CD8-positive, alpha-beta memory T cell (primary cell): ENCODE measurements at regions not wholly inside any gene's neighbourhood (a gene's known extent, or its start where the extent isn't known, plus 50 kb on each side); places are given as distances from the start of the nearest gene placed in this dataset.

Source experiments
- CTCF ChIA-PET: fragments of 350-600 bp; sonication (Branson Sonifier 250); formaldehyde crosslinking; loops from one replicate; lab custom pipeline; 2021; ENCODE audit warnings: antibody characterized with exemption; lab: Charles Lee
- POLR2A ChIA-PET: fragments of 350-600 bp; sonication (Branson Sonifier 250); formaldehyde crosslinking; loops from one replicate; lab custom pipeline; 2021; ENCODE audit warnings: antibody characterized with exemption; lab: Charles Lee
- DNase-seq, 5 donors: peaks; one replicate each; pipeline versions ENCODE4 v3.0.0 to v3.0.0-alpha.2; 2020 to 2022; ENCODE audit warnings: mixed read lengths in 1 of 5
- H3K27ac ChIP-seq: one replicate; pipeline ENCODE4 v1.7.0; 2013; ENCODE audit warnings: low read depth, mild to moderate bottlenecking, low read length, moderate library complexity
- H3K27me3 ChIP-seq: 2 replicates; pipeline ENCODE4 v1.7.0; 2013; ENCODE audit warnings: low read length, mild to moderate bottlenecking; ENCODE audit not compliant: insufficient read depth, poor library complexity, severe bottlenecking
- H3K36me3 ChIP-seq: 2 replicates; pipeline ENCODE4 v1.7.0; 2013; ENCODE audit warnings: mild to moderate bottlenecking, low read length, moderate library complexity; ENCODE audit not compliant: insufficient read depth
- H3K4me1 ChIP-seq: 2 replicates; pipeline ENCODE4 v1.7.0; 2013; ENCODE audit warnings: mild to moderate bottlenecking, low read length, moderate library complexity; ENCODE audit not compliant: insufficient read depth
- H3K4me3 ChIP-seq: 2 replicates; pipeline ENCODE4 v1.7.0; 2013; ENCODE audit warnings: mild to moderate bottlenecking, low read length
- H3K9me3 ChIP-seq: 2 replicates; pipeline ENCODE4 v1.7.0; 2013; ENCODE audit warnings: mild to moderate bottlenecking, low read length
- H3K27ac Mint-ChIP-seq, 8 donors: one replicate each; pipeline ENCODE4 v1.8.0; 2020 to 2021; ENCODE audit warnings: mixed read lengths in 8 of 8, mild to moderate bottlenecking in 6 of 8, inconsistent platforms in 3 of 8, moderate library complexity in 3 of 8
- H3K27me3 Mint-ChIP-seq, 2 donors: one replicate each; pipeline ENCODE4 v1.8.0; 2020 to 2021; ENCODE audit warnings: mixed read lengths in 2 of 2, mild to moderate bottlenecking in 1 of 2, moderate library complexity in 1 of 2
- H3K36me3 Mint-ChIP-seq, 3 donors: one replicate each; pipeline ENCODE4 v1.8.0; 2020 to 2021; ENCODE audit warnings: mixed read lengths in 3 of 3, inconsistent platforms in 1 of 3, mild to moderate bottlenecking in 1 of 3
- H3K4me1 Mint-ChIP-seq, 3 donors: one replicate each; pipeline ENCODE4 v1.8.0; 2020 to 2021; ENCODE audit warnings: mixed read lengths in 3 of 3, inconsistent platforms in 1 of 3, mild to moderate bottlenecking in 1 of 3
- H3K4me3 Mint-ChIP-seq, 7 donors: one replicate each; pipeline ENCODE4 v1.8.0; 2020 to 2021; ENCODE audit warnings: mixed read lengths in 7 of 7, mild to moderate bottlenecking in 6 of 7, moderate library complexity in 4 of 7, inconsistent platforms in 2 of 7
- H3K9me3 Mint-ChIP-seq, 5 donors: one replicate each; pipeline ENCODE4 v1.8.0; 2020 to 2022; ENCODE audit warnings: mixed read lengths in 5 of 5, mild to moderate bottlenecking in 3 of 5, moderate library complexity in 2 of 5, inconsistent platforms in 1 of 5

GRCh38 chr21:27450216-27450615 is 483.3 kb upstream of the ADAMTS5 start:
- ChIA-PET CTCF (no interaction called here), POLR2A (no interaction called here)
- H3K27ac ChIP-seq, result no peak overlapping the region
- peaks cover 0 to 9% (median 2%) of the 10 kb centered on the region in 5 donors for H3K9me3 Mint-ChIP-seq
- H3K27me3 ChIP-seq, result no peaks in the 10 kb centered on the region
- no peak for DNase-seq
- no peaks in the 10 kb centered on the region for H3K4me1 ChIP-seq
- no peak overlapping the region for H3K4me3 ChIP-seq
- no peak overlapping the region for H3K4me3 Mint-ChIP-seq
- no peaks in the 10 kb centered on the region for H3K9me3 ChIP-seq
- no peaks in the 10 kb centered on the region for H3K36me3 ChIP-seq
- H3K4me1 Mint-ChIP-seq, result no peaks in the 10 kb centered on the region
- H3K27ac Mint-ChIP-seq, result no peak overlapping the region
- no peaks in the 10 kb centered on the region for H3K36me3 Mint-ChIP-seq
- H3K27me3 Mint-ChIP-seq, result peaks cover 0 to 1% of the 10 kb centered on the region in 2 donors

GRCh38 chr21:27448960-27449359 is 482.1 kb upstream of the ADAMTS5 start:
- Mint-ChIP-seq H3K4me1 (no peaks in the 10 kb centered on the region), H3K4me3 (no peak overlapping the region), H3K9me3 (peaks cover 0 to 13% (median 2%) of the 10 kb centered on the region in 5 donors), H3K27me3 (peaks cover 0 to 1% of the 10 kb centered on the region in 2 donors), H3K27ac (no peak overlapping the region), H3K36me3 (no peaks in the 10 kb centered on the region)
- DNase-seq, result no peak
- Histone ChIP-seq H3K4me3 (no peak overlapping the region), H3K4me1 (no peaks in the 10 kb centered on the region), H3K36me3 (no peaks in the 10 kb centered on the region), H3K27ac (no peak overlapping the region), H3K27me3 (no peaks in the 10 kb centered on the region), H3K9me3 (no peaks in the 10 kb centered on the region)
- CTCF ChIA-PET, result interaction anchor here (1.3 kb wide), 1 partner anchor 19 kb away, joined by 3 read pairs; no protein-coding TSS in a partner anchor
- POLR2A ChIA-PET, result no interaction called here

GRCh38 chr21:27447843-27448242 is 481.0 kb upstream of the ADAMTS5 start:
- Histone ChIP-seq H3K27ac (no peak overlapping the region), H3K4me1 (no peaks in the 10 kb centered on the region), H3K9me3 (no peaks in the 10 kb centered on the region), H3K27me3 (no peaks in the 10 kb centered on the region), H3K36me3 (no peaks in the 10 kb centered on the region), H3K4me3 (no peak overlapping the region)
- Mint-ChIP-seq H3K4me3 (no peak overlapping the region), H3K36me3 (peaks cover 0 to 1% (median 0%) of the 10 kb centered on the region in 3 donors), H3K27me3 (peaks cover 0 to 1% of the 10 kb centered on the region in 2 donors), H3K4me1 (no peaks in the 10 kb centered on the region), H3K27ac (no peak overlapping the region), H3K9me3 (peaks cover 0 to 8% (median 5%) of the 10 kb centered on the region in 5 donors)
- ChIA-PET CTCF (interaction anchor here (1.3 kb wide), 1 partner anchor 17 kb away, joined by 3 read pairs; no protein-coding TSS in a partner anchor), POLR2A (no interaction called here)
- no peak for DNase-seq

GRCh38 chr21:27429710-27430341 is 462.9 kb upstream of the ADAMTS5 start:
- Histone ChIP-seq H3K27ac (no peak overlapping the region), H3K27me3 (no peaks in the 10 kb centered on the region), H3K4me3 (no peak overlapping the region), H3K4me1 (no peaks in the 10 kb centered on the region), H3K9me3 (no peaks in the 10 kb centered on the region), H3K36me3 (no peaks in the 10 kb centered on the region)
- Mint-ChIP-seq H3K36me3 (no peaks in the 10 kb centered on the region), H3K27ac (no peak overlapping the region), H3K4me3 (no peak overlapping the region), H3K4me1 (no peaks in the 10 kb centered on the region), H3K9me3 (peaks cover 4 to 32% (median 8%) of the 10 kb centered on the region in 5 donors), H3K27me3 (no peaks in the 10 kb centered on the region)
- POLR2A ChIA-PET, result no interaction called here
- DNase-seq, result no peak
- CTCF ChIA-PET, result interaction anchor here (1.1 kb wide), 1 partner anchor 19 kb away, joined by 3 read pairs; no protein-coding TSS in a partner anchor

GRCh38 chr21:27426196-27426595 is 459.3 kb upstream of the ADAMTS5 start:
- no peaks in the 10 kb centered on the region for H3K27me3 Mint-ChIP-seq
- H3K27ac Mint-ChIP-seq, result no peak overlapping the region
- no peak overlapping the region for H3K4me3 Mint-ChIP-seq
- no peaks in the 10 kb centered on the region for H3K36me3 ChIP-seq
- no peaks in the 10 kb centered on the region for H3K27me3 ChIP-seq
- POLR2A ChIA-PET, result no interaction called here
- no peaks in the 10 kb centered on the region for H3K9me3 ChIP-seq
- H3K4me3 ChIP-seq, result no peak overlapping the region
- peaks cover 2 to 31% (median 7%) of the 10 kb centered on the region in 5 donors for H3K9me3 Mint-ChIP-seq
- CTCF ChIA-PET, result no interaction called here
- H3K36me3 Mint-ChIP-seq, result no peaks in the 10 kb centered on the region
- H3K27ac ChIP-seq, result no peak overlapping the region
- no peaks in the 10 kb centered on the region for H3K4me1 ChIP-seq
- no peaks in the 10 kb centered on the region for H3K4me1 Mint-ChIP-seq
- DNase-seq, result no peak

- no peaks in the 10 kb centered on the region for H3K4me1 ChIP-seq
- CTCF ChIA-PET, result no interaction called here
- POLR2A ChIA-PET, result no interaction called here
- Mint-ChIP-seq H3K27ac (no peak overlapping the region), H3K36me3 (no peaks in the 10 kb centered on the region), H3K27me3 (no peaks in the 10 kb centered on the region), H3K4me1 (no peaks in the 10 kb centered on the region), H3K4me3 (no peak overlapping the region), H3K9me3 (peaks cover 0 to 25% (median 3%) of the 10 kb centered on the region in 5 donors)
- H3K27me3 ChIP-seq, result no peaks in the 10 kb centered on the region
- DNase-seq, result no peak
- no peaks in the 10 kb centered on the region for H3K36me3 ChIP-seq
- H3K4me3 ChIP-seq, result no peak overlapping the region
- H3K9me3 ChIP-seq, result no peaks in the 10 kb centered on the region
- H3K27ac ChIP-seq, result no peak overlapping the region
Measured at GRCh38 chr21:27425574-27425973, 458.7 kb upstream of the ADAMTS5 start.

GRCh38 chr21:27425172-27425571 is 458.3 kb upstream of the ADAMTS5 start:
- Histone ChIP-seq H3K4me3 (no peak overlapping the region), H3K27me3 (no peaks in the 10 kb centered on the region), H3K9me3 (no peaks in the 10 kb centered on the region), H3K4me1 (no peaks in the 10 kb centered on the region), H3K27ac (no peak overlapping the region), H3K36me3 (no peaks in the 10 kb centered on the region)
- POLR2A ChIA-PET, result no interaction called here
- Mint-ChIP-seq H3K27ac (no peak overlapping the region), H3K9me3 (peaks cover 0 to 24% (median 3%) of the 10 kb centered on the region in 5 donors), H3K4me1 (no peaks in the 10 kb centered on the region), H3K4me3 (no peak overlapping the region), H3K27me3 (no peaks in the 10 kb centered on the region), H3K36me3 (no peaks in the 10 kb centered on the region)
- DNase-seq, result no peak
- CTCF ChIA-PET, result no interaction called here

DNA sequence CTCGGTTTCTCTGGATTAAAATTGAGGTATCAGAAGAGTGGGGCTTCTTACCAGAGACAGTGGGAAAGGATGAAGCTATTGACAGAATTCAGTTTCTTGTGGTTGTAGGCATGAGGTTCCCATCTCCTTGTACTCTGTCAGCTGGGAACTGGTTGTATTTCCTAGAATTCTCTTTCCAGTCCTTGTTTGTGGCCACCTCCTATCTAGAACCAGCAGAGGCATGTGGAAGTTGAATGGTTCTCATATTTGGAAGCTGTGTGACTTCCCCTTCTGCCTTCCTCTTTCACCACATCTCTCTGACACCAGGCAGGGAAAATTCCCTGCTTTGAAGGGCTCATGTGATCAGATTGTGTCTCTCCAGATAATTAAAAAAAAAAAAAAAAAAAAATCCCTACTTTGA is 457.7 kb upstream of the ADAMTS5 start:
- Mint-ChIP-seq H3K9me3 (peaks cover 0 to 24% (median 3%) of the 10 kb centered on the region in 5 donors), H3K27me3 (no peaks in the 10 kb centered on the region), H3K4me3 (no peak overlapping the region), H3K4me1 (no peaks in the 10 kb centered on the region), H3K36me3 (no peaks in the 10 kb centered on the region), H3K27ac (no peak overlapping the region)
- DNase-seq, result no peak
- no peaks in the 10 kb centered on the region for H3K4me1 ChIP-seq
- H3K27ac ChIP-seq, result no peak overlapping the region
- ChIA-PET CTCF (no interaction called here), POLR2A (no interaction called here)
- no peak overlapping the region for H3K4me3 ChIP-seq
- H3K36me3 ChIP-seq, result no peaks in the 10 kb centered on the region
- H3K27me3 ChIP-seq, result no peaks in the 10 kb centered on the region
- H3K9me3 ChIP-seq, result no peaks in the 10 kb centered on the region
